Activated CD4-positive, alpha-beta memory T cell treated with anti-CD3 and anti-CD28 coated beads for 36 hours (primary cell): ENCODE measurements at regions not wholly inside any gene's neighbourhood (a gene's known extent, or its start where the extent isn't known, plus 50 kb on each side); places are given as distances from the start of the nearest gene placed in this dataset.

Experiments
- CTCF ChIA-PET: fragments of 350-600 bp; sonication (Branson Sonifier 250); formaldehyde crosslinking; loops from one replicate; lab custom pipeline; 2021; ENCODE audit warnings: antibody characterized with exemption, inconsistent platforms; lab: Charles Lee
- POLR2A ChIA-PET: fragments of 350-600 bp; sonication (Branson Sonifier 250); formaldehyde crosslinking; loops from one replicate; lab custom pipeline; 2021; ENCODE audit warnings: antibody characterized with exemption; lab: Charles Lee
- DNase-seq: peaks from one replicate; pipeline ENCODE4 v3.0.0-alpha.2; 2020
- H3K27ac Mint-ChIP-seq: one replicate; pipeline ENCODE4 v1.8.0; 2021; ENCODE audit warnings: mixed read lengths
- H3K27me3 Mint-ChIP-seq: one replicate; pipeline ENCODE4 v1.8.0; 2021; ENCODE audit warnings: mixed read lengths
- H3K36me3 Mint-ChIP-seq: one replicate; pipeline ENCODE4 v1.8.0; 2021; ENCODE audit warnings: mixed read lengths
- H3K4me1 Mint-ChIP-seq: one replicate; pipeline ENCODE4 v1.8.0; 2021; ENCODE audit warnings: low read depth, mixed read lengths
- H3K4me3 Mint-ChIP-seq: one replicate; pipeline ENCODE4 v1.8.0; 2021; ENCODE audit warnings: mild to moderate bottlenecking, mixed read lengths
- H3K9me3 Mint-ChIP-seq: one replicate; pipeline ENCODE4 v1.8.0; 2021; ENCODE audit warnings: mixed read lengths
- intact Hi-C: fragments of 100-400 bp; cut with micrococcal nuclease; formaldehyde crosslinking; loops from one replicate; pipeline ENCODE4 v1.15.1; 2023

DNA sequence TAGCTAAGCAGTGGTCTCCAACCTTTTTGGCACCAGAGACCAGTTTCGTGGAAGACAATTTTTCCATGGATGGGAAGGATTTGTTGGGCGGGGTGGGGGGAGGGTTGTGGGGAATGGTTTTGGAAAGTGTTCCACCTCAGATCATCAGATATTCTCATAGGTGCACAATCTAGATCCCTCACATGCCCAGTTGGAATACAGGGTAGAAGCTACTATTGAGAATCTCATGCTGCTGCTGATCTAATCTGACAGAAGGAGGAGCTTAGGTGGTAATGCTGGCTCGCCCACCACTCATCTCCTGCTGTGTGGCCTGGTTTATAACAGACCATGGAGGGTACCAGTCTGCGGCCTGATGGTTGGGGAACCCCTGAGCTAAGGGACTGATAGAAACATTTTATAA lies 662.7 kb upstream of the RGMB start:
- no peak overlapping the region for H3K4me3 Mint-ChIP-seq
- ChIA-PET POLR2A (no interaction called here), CTCF (no interaction called here)
- H3K27ac Mint-ChIP-seq: no peak overlapping the region
- no peaks in the 10 kb centered on the region for H3K4me1 Mint-ChIP-seq
- H3K9me3 Mint-ChIP-seq: no peaks in the 10 kb centered on the region
- DNase-seq: no peak
- H3K36me3 Mint-ChIP-seq: no peaks in the 10 kb centered on the region
- intact Hi-C loops: no loop called here
- peaks cover 2% of the 10 kb centered on the region for H3K27me3 Mint-ChIP-seq

DNA sequence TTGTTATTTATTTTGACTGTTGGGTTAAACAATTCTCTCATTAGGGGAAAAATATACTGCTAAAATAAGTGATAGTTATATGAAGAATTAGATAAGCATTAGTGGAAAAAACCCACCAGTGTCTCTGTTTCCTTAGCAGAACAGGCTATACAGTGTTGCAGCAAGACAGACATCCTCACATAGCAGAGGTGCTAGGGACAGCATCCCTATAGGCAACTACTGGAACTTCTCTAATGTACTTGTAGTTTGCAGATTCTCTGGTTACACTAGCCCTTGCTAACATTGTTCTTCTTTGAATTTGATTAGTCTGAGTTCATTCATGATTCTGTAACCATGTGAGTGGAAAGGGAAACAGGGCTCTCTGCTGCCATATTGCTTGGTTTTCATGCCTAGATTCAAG lies 661.8 kb upstream of the RGMB start:
- Mint-ChIP-seq H3K9me3 (no peaks in the 10 kb centered on the region), H3K36me3 (no peaks in the 10 kb centered on the region), H3K4me3 (no peak overlapping the region), H3K4me1 (no peaks in the 10 kb centered on the region), H3K27me3 (no peaks in the 10 kb centered on the region), H3K27ac (no peak overlapping the region)
- POLR2A ChIA-PET: no interaction called here
- DNase-seq: no peak
- CTCF ChIA-PET: no interaction called here
- intact Hi-C loops: no loop called here

DNA sequence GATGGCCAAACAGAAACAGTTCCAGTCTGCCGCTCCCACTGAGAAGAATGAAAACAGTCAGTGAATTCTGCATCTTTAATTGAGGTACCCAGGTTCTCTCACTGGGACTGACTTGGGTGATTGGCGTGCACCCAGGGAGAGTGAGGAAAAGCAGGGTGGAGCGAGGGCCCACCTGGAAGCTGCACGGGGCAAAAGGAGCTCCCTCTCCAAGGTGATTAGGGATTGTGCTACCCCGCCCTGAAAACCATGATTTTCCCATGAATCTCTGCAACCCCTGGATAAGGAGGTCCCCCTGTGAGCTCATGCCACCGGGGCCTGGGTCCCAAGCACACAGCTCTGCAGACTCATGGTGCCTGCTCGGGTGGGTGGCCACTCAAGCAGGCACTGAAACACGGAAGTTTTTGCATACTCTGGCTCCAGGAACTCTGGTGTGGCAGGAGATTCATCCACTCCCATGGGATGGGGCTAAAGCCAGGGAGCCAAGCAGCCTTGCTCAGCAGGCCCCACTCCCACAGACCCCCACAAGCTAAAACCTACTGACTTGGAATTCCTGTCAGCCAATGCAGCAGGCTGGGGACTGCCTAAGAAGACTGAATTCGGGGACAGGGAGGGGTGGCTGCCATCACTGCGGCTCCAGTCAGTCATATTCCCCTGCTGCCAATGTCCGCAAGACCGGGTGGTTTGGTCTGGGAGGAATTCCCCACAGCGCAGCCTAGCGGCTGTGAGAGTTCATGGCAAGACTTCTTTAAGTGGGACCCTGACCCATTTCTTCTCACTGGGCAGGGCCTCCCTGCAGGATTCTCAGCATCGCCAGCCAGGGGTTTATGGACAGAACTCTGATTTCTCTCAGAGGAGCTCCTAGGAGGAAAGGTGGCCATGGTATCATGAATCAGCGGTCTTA lies 652.2 kb upstream of the RGMB start:
- Mint-ChIP-seq H3K4me1 (no peaks in the 10 kb centered on the region), H3K27me3 (no peaks in the 10 kb centered on the region), H3K27ac (no peak overlapping the region), H3K9me3 (no peaks in the 10 kb centered on the region), H3K4me3 (no peak overlapping the region), H3K36me3 (no peaks in the 10 kb centered on the region)
- ChIA-PET POLR2A (no interaction called here), CTCF (interaction anchor here (1.0 kb wide), 1 partner anchor 8 kb away, joined by 3 read pairs; no protein-coding TSS in a partner anchor)
- intact Hi-C loops: no loop called here
- no peak for DNase-seq

DNA sequence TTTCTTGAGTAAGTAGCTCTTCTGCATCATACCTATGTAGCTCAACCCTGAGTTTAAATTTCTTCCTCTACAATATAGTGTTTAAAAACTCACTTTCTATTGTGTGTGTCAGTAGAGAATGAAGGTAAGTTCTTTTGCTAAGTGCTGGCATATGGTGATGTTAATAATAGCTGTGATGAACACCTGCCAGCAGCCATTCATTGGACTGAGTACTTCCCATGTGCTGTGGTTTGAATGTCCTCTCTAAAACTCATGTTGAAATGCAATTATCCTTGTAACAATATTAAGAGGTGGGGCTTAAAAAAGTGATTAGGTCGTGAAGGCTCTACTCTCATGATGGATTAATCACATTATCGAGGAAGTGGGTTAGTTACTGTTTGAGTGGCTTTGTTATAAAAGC lies 645.2 kb upstream of the RGMB start:
- intact Hi-C loops: no loop called here
- no peaks in the 10 kb centered on the region for H3K4me1 Mint-ChIP-seq

DNA sequence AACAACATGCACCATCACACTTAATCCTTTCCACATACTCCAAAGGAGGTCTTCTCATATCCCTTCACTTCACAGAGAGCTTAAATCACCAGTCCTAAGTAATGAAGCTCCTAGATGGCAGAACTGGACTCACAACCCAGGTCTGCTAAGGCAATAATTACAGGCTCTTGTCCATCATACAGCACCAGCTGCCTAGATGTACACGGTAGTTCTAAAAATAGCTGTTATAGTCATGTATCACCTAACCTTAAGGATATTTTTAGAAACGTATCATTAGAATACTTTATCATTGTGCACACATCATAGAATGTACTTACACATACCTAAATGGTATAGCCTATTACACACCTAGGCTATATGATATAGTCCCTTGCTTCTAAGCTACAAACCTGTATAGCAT lies 644.6 kb upstream of the RGMB start:
- POLR2A ChIA-PET: no interaction called here
- Mint-ChIP-seq H3K27me3 (no peaks in the 10 kb centered on the region), H3K27ac (no peak overlapping the region), H3K36me3 (no peaks in the 10 kb centered on the region), H3K9me3 (peaks cover 4% of the 10 kb centered on the region), H3K4me3 (no peak overlapping the region), H3K4me1 (no peaks in the 10 kb centered on the region)
- intact Hi-C loops: no loop called here
- DNase-seq: no peak
- CTCF ChIA-PET: interaction anchor here (0.8 kb wide), 1 partner anchor 9 kb away, joined by 3 read pairs; no protein-coding TSS in a partner anchor

More for the DNA sequence above, 645.2 kb upstream of the RGMB start:
- Mint-ChIP-seq H3K4me3 (no peak overlapping the region), H3K27me3 (no peaks in the 10 kb centered on the region), H3K36me3 (no peaks in the 10 kb centered on the region), H3K27ac (no peak overlapping the region), H3K9me3 (peaks cover 4% of the 10 kb centered on the region)
- no peak for DNase-seq
- ChIA-PET POLR2A (no interaction called here), CTCF (no interaction called here)

DNA sequence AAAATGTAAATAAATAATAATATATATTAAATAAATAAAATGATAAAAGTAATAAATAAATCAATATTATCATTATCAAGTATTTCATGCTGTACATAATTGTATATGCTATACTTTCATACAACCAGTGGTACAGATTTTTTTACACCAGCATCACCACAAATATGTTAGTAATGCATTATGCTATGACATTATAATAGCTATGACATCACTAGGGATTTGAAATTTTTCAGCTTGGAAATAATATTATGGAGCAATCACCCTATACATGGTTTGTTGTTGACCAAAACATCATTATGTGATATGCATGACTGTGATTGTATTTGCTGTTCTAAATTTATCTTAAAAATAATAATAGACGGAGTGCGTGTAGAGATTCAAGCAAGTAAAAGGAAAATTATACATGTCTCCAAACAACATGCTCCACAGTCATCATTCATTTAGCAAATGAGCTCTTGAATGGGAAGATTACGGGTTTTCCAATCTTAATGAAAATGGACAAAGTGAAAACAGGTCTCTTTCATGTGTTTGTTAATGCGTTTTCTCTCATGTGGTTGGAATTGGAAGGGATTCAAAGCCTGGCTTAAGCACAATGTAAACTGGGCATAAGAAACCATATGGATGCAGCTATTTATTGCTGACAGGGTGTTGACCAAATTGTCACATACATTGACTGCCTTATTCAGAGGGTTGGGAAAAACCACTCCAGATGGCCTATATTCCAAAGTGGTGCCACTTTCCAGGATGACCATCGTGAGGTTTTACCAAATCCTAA lies 643.0 kb upstream of the RGMB start:
- intact Hi-C loops: no loop called here
- POLR2A ChIA-PET: no interaction called here
- Mint-ChIP-seq H3K36me3 (no peaks in the 10 kb centered on the region), H3K4me1 (no peaks in the 10 kb centered on the region), H3K9me3 (peaks cover 4% of the 10 kb centered on the region), H3K27me3 (no peaks in the 10 kb centered on the region), H3K4me3 (no peak overlapping the region), H3K27ac (no peak overlapping the region)
- CTCF ChIA-PET: no interaction called here
- DNase-seq: no peak

DNA sequence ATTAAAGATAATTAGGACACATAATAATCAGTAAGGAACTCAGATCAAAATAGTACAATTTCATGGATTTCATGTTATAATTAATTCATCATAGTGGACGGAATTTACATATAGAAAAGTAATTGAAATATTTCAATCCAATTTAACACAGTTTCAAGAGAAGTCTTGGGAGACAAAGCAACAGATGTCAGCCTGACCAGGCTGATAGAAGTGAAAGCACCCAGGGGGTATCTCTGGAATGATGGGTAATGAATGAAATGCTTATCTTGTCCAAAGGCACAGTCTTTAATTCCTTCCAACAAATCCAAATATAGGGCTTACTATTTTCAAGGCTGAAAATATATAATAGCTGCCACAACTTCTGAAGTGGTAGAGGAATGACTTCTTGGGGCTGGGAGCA lies 629.3 kb upstream of the RGMB start:
- POLR2A ChIA-PET: no interaction called here
- Mint-ChIP-seq H3K4me3 (no peak overlapping the region), H3K36me3 (no peaks in the 10 kb centered on the region), H3K9me3 (peaks cover 5% of the 10 kb centered on the region), H3K27ac (no peak overlapping the region), H3K27me3 (no peaks in the 10 kb centered on the region), H3K4me1 (no peaks in the 10 kb centered on the region)
- DNase-seq: no peak
- intact Hi-C loops: no loop called here
- CTCF ChIA-PET: no interaction called here

DNA sequence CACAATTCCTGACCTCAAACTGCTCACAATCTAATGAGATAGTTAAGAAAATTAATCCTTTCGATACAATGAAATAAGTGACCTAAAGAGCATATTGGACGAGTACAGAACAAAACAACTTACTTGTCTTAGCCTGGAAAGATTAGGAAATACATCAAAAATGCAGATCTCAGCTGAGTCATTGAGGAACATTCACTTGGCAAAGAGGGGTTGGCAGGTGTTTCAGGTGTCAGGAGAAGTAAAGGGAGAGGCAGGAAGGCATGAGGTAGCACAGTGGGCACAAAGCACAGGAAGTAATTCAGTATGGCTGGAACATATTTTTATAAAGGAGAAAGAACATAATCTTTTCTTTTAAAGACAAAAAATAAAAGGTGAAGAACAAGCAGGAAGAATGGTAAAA lies 628.8 kb upstream of the RGMB start:
- H3K4me1 Mint-ChIP-seq: no peaks in the 10 kb centered on the region
- no peak overlapping the region for H3K4me3 Mint-ChIP-seq
- H3K9me3 Mint-ChIP-seq: peaks cover 5% of the 10 kb centered on the region
- H3K27ac Mint-ChIP-seq: no peak overlapping the region
- no peak for DNase-seq
- H3K27me3 Mint-ChIP-seq: no peaks in the 10 kb centered on the region
- CTCF ChIA-PET: no interaction called here
- intact Hi-C loops: no loop called here
- POLR2A ChIA-PET: no interaction called here
- H3K36me3 Mint-ChIP-seq: no peaks in the 10 kb centered on the region

DNA sequence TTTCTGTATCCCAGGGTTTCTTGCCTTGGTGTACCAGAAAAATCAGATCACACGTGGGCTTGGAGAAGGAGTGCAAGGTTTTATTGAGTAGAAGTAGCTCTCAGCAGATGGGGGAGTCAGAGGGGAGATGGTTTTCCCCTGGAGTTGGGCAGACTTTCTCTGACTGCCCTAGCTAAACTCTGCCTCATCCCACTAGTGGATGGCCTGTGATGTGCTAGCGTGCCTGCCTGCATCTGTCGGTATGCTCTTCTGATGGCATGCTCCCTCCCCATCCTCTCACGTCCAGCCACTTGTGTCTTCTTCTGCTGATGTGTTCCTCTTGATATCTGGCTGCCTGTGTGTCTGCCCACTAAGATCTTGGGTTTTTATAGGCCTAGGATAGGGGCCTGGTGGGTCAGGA lies 616.1 kb upstream of the RGMB start:
- Mint-ChIP-seq H3K27me3 (no peaks in the 10 kb centered on the region), H3K36me3 (no peaks in the 10 kb centered on the region), H3K9me3 (no peaks in the 10 kb centered on the region), H3K4me1 (no peaks in the 10 kb centered on the region), H3K27ac (no peak overlapping the region), H3K4me3 (no peak overlapping the region)
- POLR2A ChIA-PET: no interaction called here
- intact Hi-C loops: no loop called here
- DNase-seq: no peak
- CTCF ChIA-PET: no interaction called here

DNA sequence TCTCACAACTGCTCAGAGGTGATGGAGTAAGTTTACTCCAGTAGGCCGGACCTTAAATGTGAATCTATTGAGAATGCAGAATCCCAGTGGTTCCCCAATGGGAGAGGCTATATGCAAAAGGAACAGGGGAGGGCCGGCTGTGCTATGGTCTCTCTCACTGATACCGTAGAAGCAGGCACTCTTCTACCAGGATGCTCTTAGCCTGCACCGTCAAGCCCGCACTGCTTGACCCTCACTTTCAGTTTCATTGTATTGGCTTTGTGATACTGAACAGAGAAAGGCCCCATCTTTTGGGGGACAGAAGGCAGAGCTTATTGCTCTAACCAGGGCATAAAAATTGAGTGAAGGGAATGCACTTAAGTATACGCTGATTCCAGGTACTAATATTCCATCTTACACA lies 615.0 kb upstream of the RGMB start:
- intact Hi-C loops: no loop called here
- H3K9me3 Mint-ChIP-seq: no peaks in the 10 kb centered on the region
- H3K36me3 Mint-ChIP-seq: no peaks in the 10 kb centered on the region
- no peak for DNase-seq
- no peaks in the 10 kb centered on the region for H3K4me1 Mint-ChIP-seq
- H3K27ac Mint-ChIP-seq: no peak overlapping the region
- H3K4me3 Mint-ChIP-seq: no peak overlapping the region
- no peaks in the 10 kb centered on the region for H3K27me3 Mint-ChIP-seq
- ChIA-PET POLR2A (no interaction called here), CTCF (no interaction called here)

DNA sequence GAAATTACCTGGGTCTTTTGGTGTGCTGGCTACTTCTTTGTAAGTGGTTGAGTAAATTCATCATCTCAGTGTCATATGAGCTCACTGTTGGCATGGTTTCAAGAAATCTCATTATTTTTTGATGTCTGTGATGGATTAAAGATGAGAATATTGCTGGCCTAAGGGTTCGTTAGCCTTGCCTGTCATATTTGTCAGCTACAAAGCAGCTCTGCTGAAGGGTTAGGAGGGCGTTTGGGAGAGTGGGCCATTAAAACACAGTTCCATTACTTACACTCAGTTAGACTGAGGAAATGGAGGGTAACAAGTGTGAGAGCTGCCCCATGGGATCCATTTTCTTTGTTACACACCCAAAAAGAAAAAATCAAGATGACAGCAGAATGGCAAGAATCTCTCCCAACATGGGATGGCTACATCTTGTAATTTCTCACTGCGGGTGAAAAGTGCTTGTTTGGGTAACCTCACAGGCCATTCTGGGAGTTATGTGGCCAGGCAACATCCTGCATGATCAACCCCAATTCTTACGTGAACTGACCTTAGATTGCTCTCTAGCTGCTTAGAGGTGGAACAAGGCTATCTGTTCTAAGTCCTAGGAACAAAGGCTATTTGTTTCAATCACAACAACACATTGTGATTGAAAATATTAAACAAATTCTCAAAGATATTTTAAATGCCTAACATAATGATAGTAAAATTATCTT lies 609.5 kb upstream of the RGMB start:
- CTCF ChIA-PET: no interaction called here
- intact Hi-C loops: no loop called here
- Mint-ChIP-seq H3K36me3 (no peaks in the 10 kb centered on the region), H3K9me3 (no peaks in the 10 kb centered on the region), H3K27me3 (no peaks in the 10 kb centered on the region), H3K27ac (no peak overlapping the region), H3K4me3 (no peak overlapping the region), H3K4me1 (no peaks in the 10 kb centered on the region)
- POLR2A ChIA-PET: no interaction called here
- DNase-seq: no peak

DNA sequence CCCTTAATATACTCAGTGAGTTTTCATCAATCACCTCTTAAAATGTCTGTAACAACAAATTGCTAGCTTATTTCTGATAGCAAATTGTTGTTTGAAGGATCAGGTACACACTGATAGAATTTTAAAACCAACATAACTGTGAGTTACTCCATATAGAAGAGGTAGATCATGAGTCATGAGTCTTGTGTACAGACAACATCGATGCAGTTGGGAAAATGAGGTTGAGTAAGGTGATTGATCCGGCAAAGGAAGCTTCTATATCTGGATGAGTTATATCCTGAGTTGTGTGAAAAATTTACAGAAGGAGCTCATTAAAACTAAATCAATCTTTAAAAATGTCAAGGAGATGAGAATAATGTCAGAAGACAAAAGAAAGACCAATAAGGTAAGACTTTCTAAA lies 604.6 kb upstream of the RGMB start:
- Mint-ChIP-seq H3K36me3 (no peaks in the 10 kb centered on the region), H3K4me1 (no peaks in the 10 kb centered on the region), H3K27me3 (no peaks in the 10 kb centered on the region), H3K4me3 (no peak overlapping the region), H3K9me3 (no peaks in the 10 kb centered on the region), H3K27ac (no peak overlapping the region)
- ChIA-PET CTCF (no interaction called here), POLR2A (no interaction called here)
- DNase-seq: no peak
- intact Hi-C loops: no loop called here
